Loucy (cell line): ENCODE measurements at regions not wholly inside any gene's neighbourhood (a gene's known extent, or its start where the extent isn't known, plus 50 kb on each side); places are given as distances from the start of the nearest gene placed in this dataset.

Experiments
- CTCF ChIP-seq: fragments of 200-600 bp; sonication (generic); conservative IDR thresholded peaks from 2 replicates; pipeline ENCODE4 v1.5.1; 2014; ENCODE audit warnings: mild to moderate bottlenecking, antibody characterized with exemption, low read length
- EZH2phosphoT487 ChIP-seq: fragments of 200-600 bp; IDR thresholded peaks from 2 replicates; pipeline ENCODE4 v1.6.1; 2018; ENCODE audit warnings: antibody characterized with exemption, mild to moderate bottlenecking, moderate library complexity, borderline replicate concordance

DNA sequence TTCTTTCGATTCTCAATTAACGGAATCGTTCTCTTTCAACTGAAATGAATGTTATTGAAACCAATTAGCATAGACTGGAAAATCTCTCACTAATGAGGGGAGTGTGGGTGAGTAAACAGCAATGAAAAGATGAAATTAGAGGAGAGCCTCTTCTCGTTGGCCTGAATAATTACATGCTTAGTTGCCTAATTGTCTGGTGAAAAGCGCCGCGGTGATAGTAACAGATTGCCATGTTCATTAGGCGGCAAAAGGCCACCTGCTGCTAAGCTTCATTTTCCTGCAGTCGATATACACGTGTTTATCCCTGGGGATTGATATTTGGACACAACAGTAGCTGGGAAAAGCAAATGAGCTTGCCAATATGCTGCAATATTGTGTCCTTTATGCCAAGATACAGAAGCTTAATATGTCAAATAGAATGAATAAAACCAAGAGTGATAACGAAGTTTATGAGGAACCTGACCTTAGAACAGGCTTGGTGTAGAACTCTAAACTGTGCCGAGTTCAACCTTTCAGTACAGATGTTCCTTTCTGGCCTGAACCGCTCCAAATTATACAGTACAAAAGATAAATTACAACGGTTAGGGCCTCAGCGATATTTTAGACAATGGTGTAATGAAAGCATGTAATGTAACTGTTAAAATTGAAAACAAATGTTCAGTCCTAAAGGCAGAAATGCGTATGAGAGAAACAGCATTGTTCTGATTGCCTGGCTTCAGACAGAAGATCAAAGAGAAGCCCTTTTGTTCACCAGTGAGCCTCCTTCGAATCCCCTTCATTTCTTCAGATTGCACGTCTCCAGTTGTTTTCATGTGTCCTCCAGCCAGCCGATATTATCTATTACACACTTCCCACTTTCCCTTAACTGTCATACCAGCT, 185.2 kb downstream of the SHOX2 start:
- TF ChIP-seq CTCF (no peak), EZH2phosphoT487 (no peak)
